NCI-H524 (cell line): ENCODE measurements at regions not wholly inside any gene's neighbourhood (a gene's known extent, or its start where the extent isn't known, plus 50 kb on each side); places are given as distances from the start of the nearest gene placed in this dataset.

ENCODE experiments used
- DNase-seq, 2 experiments: peaks; one replicate each; lab custom pipeline; 2025; lab: John Stamatoyannopoulos, UW

DNA sequence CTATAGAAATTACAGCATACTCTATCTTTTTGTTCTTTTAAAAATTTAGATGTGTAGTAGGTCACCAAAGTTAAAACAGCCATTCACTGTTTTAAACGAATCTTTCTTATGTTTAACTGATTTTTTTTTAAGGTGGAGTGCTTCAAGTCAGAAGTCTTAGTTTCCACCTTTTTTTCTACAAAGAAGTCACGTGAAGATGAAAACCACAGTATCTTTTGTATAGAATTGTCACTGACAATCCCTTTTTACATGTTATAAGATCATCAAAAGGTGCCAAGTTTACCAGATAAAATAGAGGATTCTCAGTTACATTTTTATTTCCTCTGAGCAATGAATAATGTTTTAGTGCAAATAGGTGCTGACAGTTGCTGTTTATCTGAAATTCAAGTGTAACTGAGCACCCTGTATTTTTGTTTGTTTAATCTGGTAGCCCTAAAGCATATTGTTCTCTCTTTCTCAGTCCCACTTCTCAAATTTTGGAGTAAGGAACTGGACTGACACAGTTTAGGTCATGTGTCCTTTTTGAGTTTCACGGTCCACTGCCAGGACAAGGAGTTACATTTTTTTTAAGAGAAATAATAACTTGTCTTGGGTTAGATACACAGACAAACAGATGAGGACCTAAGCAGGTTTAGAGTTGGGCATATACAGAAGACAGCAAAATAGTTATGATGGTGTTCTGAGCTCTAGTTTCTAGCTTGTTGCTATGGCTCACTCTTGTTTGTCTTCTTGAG is 233.2 kb upstream of the MBL2 start:
- DNase-seq = no peak

DNA sequence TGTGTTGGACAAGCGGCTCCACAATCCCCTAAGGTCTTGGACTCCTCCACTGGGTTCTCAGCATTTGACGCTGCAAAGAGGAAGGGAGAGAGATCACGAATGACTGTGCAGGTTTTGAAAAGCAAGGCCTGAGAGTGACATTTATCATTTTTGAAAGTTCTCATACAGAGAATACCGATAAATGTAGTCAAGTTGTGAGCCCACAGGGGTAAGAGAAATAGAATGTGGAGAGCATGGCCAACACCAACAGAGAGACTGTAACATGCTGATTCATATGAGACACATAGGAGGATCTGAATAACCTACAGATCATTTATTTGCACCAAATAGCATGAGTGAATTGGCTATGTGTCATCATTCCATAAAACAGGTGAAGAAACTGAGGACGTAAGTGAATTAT is 230.5 kb upstream of the MBL2 start:
- no peak for DNase-seq

DNA sequence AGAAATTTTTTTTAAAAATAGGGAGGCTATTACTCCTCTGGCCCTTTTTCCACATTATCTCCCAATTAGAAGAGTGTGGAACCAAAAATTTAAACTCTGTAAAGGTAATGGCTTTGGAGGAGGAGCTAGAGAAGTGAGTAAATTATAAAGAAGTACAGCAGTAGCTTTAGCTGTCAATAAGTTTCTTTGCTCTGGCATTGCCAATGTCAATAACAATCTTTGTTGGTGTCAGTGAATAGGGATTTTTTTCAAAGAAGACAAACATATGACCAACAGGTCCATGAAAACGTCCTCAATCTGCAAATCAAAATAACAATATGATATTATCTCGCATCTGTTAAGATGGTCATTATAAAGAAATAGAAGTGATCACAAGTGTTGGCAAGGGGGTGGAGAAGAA is 227.1 kb upstream of the MBL2 start:
- no peak for DNase-seq

GRCh38 chr10:52999258-52999657 is 226.7 kb upstream of the MBL2 start:
- DNase-seq = no peak

DNA sequence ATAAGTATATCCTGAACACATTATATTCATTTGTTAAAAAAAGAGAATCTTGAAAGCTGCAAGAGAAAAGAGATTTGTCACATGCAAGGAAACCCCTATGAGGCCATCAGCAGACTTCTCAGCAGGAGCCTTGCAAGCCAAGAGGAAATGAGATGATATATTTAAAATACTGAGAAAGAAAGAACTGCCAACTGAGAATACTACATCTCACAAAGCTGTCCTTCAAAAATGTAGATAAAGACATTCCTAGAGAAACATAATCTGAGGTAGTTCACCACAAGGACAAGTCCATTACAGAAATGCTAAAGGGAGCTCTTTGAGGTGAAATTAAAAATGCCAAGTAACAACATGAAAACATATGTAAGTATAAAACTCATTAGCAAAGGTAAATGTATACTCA is 224.4 kb upstream of the MBL2 start:
- no peak for DNase-seq

GRCh38 chr10:52994370-52994769 is 221.8 kb upstream of the MBL2 start:
- no peak for DNase-seq

DNA sequence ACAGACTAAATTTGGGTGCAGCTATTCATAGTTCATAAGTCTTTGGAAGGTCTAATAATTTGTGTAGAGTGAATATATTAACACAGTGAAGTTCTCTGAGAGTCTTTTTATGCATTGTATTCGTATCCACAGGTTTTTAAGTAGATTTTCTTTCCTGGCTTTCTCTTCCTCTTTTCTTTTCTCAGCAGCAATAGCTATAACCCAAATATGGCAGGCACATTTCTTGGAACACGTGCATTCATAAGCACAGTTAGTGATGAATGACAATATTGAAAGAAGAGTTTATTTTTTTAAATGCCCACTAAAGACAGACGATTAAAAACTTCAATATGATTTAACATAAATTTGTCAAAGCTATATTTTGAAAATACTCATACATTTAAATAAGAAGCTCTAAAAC is 220.5 kb upstream of the MBL2 start:
- DNase-seq = no peak

- no peak for DNase-seq
These were observed 220.0 kb upstream of the MBL2 start for GRCh38 chr10:52992567-52992966.

- DNase-seq = no peak
These were observed 216.3 kb upstream of the MBL2 start for GRCh38 chr10:52988923-52989322.

DNA sequence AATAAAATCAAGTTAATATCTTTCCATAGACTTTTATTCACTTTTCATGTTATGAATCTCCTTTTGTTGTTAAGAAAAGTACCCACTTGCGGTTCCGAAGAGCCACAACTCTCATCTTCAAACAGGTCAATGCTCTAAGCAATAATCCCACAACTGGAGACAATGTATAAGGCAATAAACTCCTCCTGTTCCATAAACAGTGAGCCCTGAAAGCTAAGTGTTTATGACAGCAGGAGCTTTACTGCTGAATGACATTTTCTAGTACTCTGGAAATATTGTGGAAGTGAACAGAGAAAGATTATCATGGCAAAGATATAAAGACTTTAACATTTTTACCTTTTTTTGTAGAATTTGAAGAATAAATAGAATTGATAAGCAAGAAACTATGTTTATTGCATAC is 213.5 kb upstream of the MBL2 start:
- no peak for DNase-seq

DNA sequence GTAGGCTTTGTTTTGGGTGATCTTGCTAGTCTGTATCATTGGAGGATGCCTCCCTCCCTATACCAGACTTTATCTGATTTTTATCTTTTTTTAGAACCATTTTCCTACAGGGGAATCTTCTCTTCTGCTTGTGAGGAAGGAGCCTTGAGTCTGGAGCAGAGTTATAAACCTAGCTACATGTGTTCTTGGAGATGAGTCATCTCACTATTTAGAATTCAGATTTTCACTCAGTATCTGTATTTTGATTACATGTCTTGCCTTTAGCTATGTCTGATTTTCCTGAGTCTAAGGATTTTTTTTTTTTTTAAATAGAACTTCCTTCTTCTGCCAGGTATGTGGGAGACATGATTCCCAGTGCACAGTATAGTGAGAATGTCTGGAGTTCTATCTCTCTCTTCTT is 211.6 kb upstream of the MBL2 start:
- no peak for DNase-seq

DNA sequence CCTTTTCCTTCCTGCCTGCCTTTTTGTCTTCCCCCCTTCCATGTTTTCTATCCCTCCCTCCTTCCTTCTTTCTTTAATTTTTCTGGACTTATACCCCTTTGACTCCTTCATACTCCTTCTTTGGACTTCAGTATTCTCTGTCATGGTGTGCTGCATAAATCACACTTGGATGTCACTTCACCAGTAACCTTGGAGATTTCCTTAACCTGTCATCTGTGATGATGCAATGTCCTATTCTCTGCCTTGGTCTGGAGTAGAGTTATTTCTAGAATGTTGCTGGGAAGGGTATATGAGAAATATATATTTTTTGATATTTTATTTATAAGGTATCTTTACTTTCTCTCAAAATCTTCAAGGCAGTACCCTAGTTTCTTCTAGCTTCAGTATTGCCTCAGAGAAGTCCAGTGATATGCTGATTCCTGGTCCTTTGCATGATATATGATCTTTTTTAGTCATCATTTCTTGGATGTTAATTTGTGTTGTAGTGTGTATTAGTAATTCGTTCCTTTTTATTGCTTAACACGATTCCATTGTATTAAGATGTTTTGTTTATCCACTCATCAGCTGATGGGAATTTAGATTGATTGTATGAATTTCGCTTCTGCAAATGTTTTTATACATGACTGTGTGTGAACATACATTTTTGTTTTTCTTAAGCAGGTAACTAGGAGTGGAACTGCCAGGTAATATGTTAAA is 206.9 kb upstream of the MBL2 start:
- DNase-seq = no peak

DNA sequence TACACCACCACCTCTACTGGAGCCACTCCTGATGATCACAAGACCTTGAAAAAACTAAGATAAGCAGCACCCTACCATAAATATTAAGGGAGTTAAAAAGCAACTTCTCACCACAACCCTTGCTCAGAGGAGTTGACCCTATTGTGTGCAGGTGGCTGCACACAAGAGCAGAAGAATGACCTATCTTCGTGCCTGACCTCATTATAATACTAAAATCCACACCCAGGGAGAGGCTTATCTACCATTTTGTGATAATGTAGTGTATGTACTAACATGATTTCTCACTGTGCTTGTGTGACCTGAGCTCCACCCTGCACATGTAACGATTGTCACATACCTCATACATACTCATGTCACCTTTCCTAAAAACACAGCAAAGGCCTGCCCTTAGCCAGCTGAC is 205.0 kb upstream of the MBL2 start:
- no peak for DNase-seq

DNA sequence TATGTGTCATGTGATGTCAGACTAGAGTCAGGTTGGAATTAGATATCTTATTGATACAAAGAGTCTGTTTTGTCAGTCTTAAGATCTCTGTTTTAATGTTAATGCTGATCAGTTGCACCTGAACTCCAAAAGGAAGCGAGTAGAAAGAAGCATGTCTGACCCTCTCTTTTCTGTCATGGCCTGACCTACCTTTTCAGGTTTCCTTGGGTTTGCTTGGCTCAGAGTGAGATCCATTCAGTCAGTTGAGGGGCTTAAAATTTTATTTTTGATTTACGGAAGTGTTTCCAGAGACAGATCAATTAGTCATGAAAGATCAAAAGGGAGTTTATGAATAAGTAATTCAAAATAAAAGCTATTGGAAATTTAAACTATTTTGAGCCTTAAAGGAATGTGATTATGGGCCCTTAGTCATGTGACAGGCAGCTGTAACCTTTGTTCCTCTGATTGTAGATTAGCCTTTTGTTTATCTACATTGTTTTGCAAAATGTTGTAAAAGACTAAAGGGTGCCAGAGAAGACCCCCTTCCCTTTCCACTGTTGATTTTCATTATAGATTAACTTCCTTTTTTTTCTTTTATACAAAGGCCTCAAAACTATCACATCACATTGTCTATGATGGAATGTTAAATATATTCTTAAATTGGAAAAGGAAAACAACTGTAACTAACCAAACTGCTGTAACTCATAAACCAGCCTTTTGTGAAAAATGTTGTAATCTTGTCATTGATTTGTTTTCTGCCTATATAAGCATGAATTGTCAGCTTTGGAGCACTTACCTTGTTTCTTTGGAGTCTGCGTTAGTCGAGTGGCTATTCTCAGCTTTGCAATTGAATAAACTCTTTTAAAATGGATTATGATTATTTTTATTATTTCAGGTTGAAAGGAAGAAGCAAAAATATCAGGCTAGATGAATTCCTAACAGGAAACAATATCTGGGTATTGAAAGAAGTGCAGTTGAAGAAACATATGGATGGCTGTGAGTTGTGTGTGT is 195.5 kb upstream of the MBL2 start:
- no peak for DNase-seq

DNA sequence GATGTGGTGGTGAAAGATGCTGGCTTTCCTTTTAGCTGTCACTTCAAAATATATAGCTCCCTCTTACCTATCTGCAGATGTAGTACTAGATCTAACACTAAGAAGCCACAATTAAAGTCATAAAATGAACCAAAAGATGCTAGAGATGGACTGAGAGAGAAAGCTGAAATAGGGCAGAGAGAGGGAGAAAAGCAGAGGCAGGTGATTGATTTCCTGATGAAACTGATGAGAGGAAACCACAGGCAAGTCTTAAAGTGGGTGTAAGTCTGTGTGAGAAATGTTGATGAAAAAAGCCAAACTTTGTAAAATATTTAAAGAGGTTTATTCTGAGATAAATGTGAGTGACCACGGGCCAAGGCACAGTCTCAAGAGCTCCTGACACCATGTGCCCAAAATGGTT is 194.3 kb upstream of the MBL2 start:
- DNase-seq = no peak

DNA sequence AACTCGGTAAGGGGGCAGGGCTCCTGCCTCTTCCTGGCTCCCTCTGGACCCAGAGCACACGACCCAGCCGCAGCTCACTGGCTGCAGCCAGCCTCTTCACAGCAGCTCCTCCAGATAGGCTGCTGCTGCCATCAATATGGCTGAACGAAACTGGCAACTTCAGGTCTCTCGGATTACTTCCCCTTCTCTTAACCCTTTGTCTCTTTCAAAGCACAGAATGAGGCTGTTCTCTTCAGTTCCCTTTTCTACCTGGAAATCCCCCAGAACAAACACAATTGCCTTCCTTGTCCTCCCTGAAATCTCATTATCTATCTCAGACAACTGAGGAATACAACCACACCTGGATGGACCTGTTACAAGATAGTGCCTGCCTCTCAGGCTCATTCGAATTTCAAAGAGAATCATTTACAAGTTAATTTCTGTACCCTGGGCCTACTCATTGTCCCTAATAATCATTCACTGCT is 193.4 kb upstream of the MBL2 start:
- DNase-seq = no peak

GRCh38 chr10:52965509-52965908 is 192.9 kb upstream of the MBL2 start:
- DNase-seq = no peak

GRCh38 chr10:52961323-52961722 is 188.7 kb upstream of the MBL2 start:
- no peak for DNase-seq

GRCh38 chr10:52959810-52960209 is 187.2 kb upstream of the MBL2 start:
- no peak for DNase-seq

DNA sequence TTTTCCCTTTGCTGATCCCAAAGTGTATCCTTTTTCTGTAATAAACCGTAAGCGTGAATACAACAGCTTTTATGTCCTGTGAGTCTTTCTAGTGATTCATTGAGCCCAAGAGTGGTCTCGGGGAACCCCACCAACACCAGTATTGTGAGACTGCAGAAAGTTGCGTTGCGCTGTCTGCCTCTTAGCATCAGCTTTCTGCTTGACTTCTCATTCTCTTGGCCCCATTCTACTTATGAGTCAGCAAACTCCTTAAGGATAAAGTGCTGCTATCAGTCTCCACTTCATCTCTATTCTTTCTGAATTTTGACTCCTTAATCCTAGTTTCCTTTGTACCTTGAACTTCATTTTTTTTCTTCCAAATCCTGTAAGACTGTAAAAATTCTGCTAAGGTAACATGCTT is 184.3 kb upstream of the MBL2 start:
- DNase-seq = no peak

- DNase-seq = no peak
These were observed 183.9 kb upstream of the MBL2 start for GRCh38 chr10:52956461-52956860.

GRCh38 chr10:52955337-52955736 is 182.8 kb upstream of the MBL2 start:
- DNase-seq = no peak

GRCh38 chr10:52954407-52954806 is 181.8 kb upstream of the MBL2 start:
- DNase-seq = no peak
